ENCODE measurements at regions not wholly inside any gene's neighbourhood (a gene's known extent, or its start where the extent isn't known, plus 50 kb on each side); places are given as distances from the start of the nearest gene placed in this dataset.

DNA sequence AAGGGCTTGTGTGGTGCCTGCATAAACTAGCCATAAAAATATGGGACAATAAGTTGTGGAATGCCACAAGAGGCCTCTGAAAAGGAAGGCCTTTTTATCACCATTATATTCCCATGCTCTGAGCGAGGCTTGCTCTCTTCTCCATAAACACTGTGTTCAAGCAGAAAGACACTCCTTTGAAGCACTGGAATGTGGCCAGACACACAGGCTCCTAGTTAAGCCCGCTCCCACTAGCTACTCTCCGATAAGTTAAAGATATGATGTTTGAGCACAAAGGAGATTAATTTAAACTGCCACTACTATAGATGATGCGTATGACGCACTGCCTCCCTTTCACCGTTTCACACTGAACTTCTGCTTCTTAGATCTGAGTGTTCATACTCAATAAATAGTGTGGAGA lies 188.7 kb upstream of the TWIST2 start:
- TF ChIP-seq, protein P1, sequence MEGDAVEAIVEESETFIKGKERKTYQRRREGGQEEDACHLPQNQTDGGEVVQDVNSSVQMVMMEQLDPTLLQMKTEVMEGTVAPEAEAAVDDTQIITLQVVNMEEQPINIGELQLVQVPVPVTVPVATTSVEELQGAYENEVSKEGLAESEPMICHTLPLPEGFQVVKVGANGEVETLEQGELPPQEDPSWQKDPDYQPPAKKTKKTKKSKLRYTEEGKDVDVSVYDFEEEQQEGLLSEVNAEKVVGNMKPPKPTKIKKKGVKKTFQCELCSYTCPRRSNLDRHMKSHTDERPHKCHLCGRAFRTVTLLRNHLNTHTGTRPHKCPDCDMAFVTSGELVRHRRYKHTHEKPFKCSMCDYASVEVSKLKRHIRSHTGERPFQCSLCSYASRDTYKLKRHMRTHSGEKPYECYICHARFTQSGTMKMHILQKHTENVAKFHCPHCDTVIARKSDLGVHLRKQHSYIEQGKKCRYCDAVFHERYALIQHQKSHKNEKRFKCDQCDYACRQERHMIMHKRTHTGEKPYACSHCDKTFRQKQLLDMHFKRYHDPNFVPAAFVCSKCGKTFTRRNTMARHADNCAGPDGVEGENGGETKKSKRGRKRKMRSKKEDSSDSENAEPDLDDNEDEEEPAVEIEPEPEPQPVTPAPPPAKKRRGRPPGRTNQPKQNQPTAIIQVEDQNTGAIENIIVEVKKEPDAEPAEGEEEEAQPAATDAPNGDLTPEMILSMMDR (IDR thresholded peaks at IDR 0.05; ENCODE audit: borderline replicate concordance, insufficient read depth, low read depth, low read length), result no peak
- no peak overlapping the region for H3K4me3 ChIP-seq (ENCODE audit: low read depth, low read length)

DNA sequence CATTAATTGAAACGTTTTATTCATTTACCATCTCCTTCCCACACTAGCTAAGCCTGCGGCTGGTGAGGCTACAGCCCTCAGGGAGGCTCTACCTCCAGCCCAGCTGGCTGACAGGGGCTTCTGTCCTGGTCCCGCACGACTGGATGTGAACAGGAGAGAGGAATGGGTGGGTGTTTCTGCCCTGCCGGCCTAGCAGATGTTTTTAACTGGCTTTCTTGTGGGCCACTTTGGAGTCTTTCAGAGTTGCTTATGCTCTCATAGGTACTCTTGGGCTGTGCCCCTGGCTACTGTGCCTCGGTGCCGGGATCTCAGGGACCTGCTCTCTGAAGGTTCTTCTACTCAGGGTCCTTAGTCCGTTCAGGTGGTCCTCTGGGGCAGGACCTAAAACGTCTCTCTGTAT lies 184.3 kb upstream of the TWIST2 start:
- H3K4me3 ChIP-seq (ENCODE audit: low read depth, low read length), result no peak overlapping the region
- TF ChIP-seq, protein P1 (IDR thresholded peaks at IDR 0.05; ENCODE audit: borderline replicate concordance, insufficient read depth, low read depth, low read length), result no peak

DNA sequence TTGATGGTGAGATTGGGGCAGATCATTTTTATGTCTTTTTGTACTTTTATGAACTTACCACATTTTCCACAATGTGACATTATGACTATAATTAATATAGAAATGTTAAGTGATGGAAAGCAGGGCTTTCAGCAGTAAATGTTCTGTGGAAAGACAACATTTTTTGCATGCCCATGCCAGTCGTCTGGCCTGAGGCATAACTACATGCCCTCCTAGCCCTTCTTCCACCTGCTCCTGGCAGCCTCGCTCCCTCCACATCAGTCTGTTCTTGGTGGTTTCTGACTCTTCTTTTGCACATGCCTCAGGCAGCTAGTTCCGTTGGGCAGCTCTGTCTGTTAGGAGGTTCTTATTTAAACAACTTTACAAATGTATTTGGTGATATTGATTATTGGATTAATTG lies 182.0 kb upstream of the TWIST2 start:
- H3K4me3 ChIP-seq (ENCODE audit: low read depth, low read length), result no peak overlapping the region
- TF ChIP-seq, protein P1 (IDR thresholded peaks at IDR 0.05; ENCODE audit: borderline replicate concordance, insufficient read depth, low read depth, low read length), result no peak

DNA sequence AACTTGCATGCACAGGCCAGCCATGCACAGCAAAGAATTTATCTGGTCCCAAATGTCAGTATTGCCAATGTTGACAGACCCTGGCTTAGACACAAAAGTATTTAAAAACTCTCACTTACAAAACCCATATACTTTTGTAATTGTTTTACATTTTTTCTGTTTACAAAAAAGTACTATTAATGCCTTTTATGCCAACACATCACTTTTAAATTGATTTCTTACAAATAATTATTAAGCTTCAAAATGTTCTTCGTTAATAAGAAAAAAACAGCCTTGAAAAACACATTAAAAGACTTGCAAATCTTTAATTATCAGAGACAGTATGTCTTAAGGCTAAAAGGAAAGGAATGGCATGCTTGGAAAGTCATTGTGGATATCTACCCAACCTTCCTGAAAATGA lies 181.3 kb upstream of the TWIST2 start:
- TF ChIP-seq, protein P1 (IDR thresholded peaks at IDR 0.05; ENCODE audit: borderline replicate concordance, insufficient read depth, low read depth, low read length), result no peak
- H3K4me3 ChIP-seq (ENCODE audit: low read depth, low read length), result no peak overlapping the region

DNA sequence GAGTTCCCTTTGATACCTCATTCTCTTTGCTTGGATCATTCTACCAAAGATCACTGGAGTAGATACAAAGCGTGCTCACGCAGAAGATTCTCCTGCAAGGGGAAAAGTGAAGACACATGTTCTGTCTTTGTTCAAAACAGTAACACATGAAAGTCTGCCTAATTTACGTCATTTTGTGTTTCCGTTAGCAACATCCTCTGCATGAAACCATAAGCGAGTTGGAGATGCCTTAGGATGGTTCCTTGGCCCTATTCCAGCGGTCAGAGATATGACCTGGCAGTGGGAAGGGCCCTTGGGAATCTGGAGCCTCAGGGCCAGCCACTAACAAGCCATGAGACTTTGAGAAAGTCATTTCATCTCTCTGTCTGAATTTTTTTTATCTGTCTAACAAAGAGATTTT lies 180.9 kb upstream of the TWIST2 start:
- TF ChIP-seq, protein P1 (IDR thresholded peaks at IDR 0.05; ENCODE audit: borderline replicate concordance, insufficient read depth, low read depth, low read length), result no peak
- no peak overlapping the region for H3K4me3 ChIP-seq (ENCODE audit: low read depth, low read length)

DNA sequence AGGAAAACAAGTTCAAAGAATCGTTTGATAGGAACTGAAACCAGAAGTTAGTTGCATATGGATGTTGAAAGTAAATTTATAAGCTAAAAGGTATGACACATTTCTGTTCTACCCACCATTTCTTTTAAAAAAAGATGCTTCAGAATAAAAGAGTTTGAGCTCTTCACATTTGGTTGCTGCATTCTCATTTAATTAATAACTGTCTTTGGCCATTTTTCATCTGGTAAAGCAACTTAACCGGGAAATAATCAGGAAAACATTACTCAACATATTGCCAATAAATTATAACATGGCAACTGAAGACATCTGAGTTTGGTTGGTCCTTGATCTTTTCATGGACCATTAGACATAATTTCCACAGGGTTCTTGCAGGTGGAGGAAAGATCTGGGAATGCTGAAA lies 180.2 kb upstream of the TWIST2 start:
- TF ChIP-seq, protein P1 (IDR thresholded peaks at IDR 0.05; ENCODE audit: borderline replicate concordance, insufficient read depth, low read depth, low read length), result no peak

DNA sequence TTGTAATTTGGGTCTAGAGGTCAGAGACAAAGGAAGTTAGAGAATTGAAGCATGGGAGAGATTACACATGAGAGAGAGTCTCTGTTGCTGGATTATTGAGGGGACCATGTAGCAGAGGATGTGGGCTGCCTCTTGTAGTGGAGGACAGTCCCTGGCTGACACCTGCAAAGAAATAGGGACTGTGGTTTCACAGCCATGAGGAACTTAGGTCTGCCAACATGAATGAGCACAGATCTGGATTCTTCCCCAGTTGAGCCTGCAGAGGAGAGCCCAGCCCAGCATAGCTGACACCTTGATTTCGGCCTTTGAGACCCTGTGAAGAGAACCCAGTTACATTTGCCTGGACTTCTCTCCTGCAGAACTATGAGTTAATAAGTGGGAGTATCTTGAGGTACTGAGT lies 179.5 kb upstream of the TWIST2 start:
- TF ChIP-seq, protein P1 (IDR thresholded peaks at IDR 0.05; ENCODE audit: borderline replicate concordance, insufficient read depth, low read depth, low read length), result no peak
- no peak overlapping the region for H3K4me3 ChIP-seq (ENCODE audit: low read depth, low read length)

More for the DNA sequence above, 180.2 kb upstream of the TWIST2 start:
- H3K4me3 ChIP-seq (ENCODE audit: low read depth, low read length), result no peak overlapping the region

Measured in GM12875 (cell line).